ENCODE measurements at regions not wholly inside any gene's neighbourhood (a gene's known extent, or its start where the extent isn't known, plus 50 kb on each side); places are given as distances from the start of the nearest gene placed in this dataset.

- DNase-seq (no peak), ATAC-seq (ENCODE audit: poor library complexity) (no peak)
- Histone ChIP-seq H3K4me3 (ENCODE audit: low read length) (no peak overlapping the region), H3K36me3 (ENCODE audit: insufficient read depth, low read length) (no peaks in the 10 kb centered on the region), H3K27me3 (ENCODE audit: control insufficient read depth in 1 of 2, insufficient read depth in 2 of 2, low read length in 2 of 2) (no peaks in the 10 kb centered on the region), H3K27ac (ENCODE audit: low read depth in 1 of 2, low read length in 2 of 2) (no peak overlapping the region), H3K4me1 (ENCODE audit: insufficient read depth, low read length) (no peaks in the 10 kb centered on the region), H3K9me3 (ENCODE audit: control insufficient read depth in 1 of 2, insufficient read depth in 1 of 2, low read length in 2 of 2) (no peaks in the 10 kb centered on the region)
- no peaks in the 10 kb centered on the region for H3K4me1 Mint-ChIP-seq (ENCODE audit: low read depth)
- H3K4me3 Mint-ChIP-seq = no peak overlapping the region
- no peaks in the 10 kb centered on the region for H3K27me3 Mint-ChIP-seq
- no peaks in the 10 kb centered on the region for H3K36me3 Mint-ChIP-seq (ENCODE audit: low read depth)
- ChIA-PET POLR2A (no interaction called here), CTCF (no interaction called here)
- no peaks in the 10 kb centered on the region for H3K9me3 Mint-ChIP-seq
- TF ChIP-seq CTCF (IDR thresholded peaks at IDR 0.05) = no peak
- intact Hi-C loops (cut with DNase I, micrococcal nuclease) = no loop called here
- H3K27ac Mint-ChIP-seq = no peak overlapping the region
Measured at GRCh38 chr5:112018846-112019245, 261.9 kb upstream of the NREP start.

GRCh38 chr5:112016980-112017379, 260.0 kb upstream of the NREP start:
- no peaks in the 10 kb centered on the region for H3K4me1 Mint-ChIP-seq (ENCODE audit: low read depth)
- no peaks in the 10 kb centered on the region for H3K36me3 ChIP-seq (ENCODE audit: insufficient read depth, low read length)
- no peak overlapping the region for H3K27ac ChIP-seq (ENCODE audit: low read depth in 1 of 2, low read length in 2 of 2)
- ChIA-PET CTCF (no interaction called here), POLR2A (no interaction called here)
- intact Hi-C loops (cut with DNase I, micrococcal nuclease) = no loop called here
- H3K27me3 Mint-ChIP-seq = no peaks in the 10 kb centered on the region
- H3K4me1 ChIP-seq (ENCODE audit: insufficient read depth, low read length) = no peaks in the 10 kb centered on the region
- H3K36me3 Mint-ChIP-seq (ENCODE audit: low read depth) = no peaks in the 10 kb centered on the region
- H3K27ac Mint-ChIP-seq = no peak overlapping the region
- no peak for ATAC-seq (ENCODE audit: poor library complexity)
- H3K9me3 ChIP-seq (ENCODE audit: control insufficient read depth in 1 of 2, insufficient read depth in 1 of 2, low read length in 2 of 2) = no peaks in the 10 kb centered on the region
- H3K27me3 ChIP-seq (ENCODE audit: control insufficient read depth in 1 of 2, insufficient read depth in 2 of 2, low read length in 2 of 2) = no peaks in the 10 kb centered on the region
- no peak for DNase-seq
- H3K4me3 ChIP-seq (ENCODE audit: low read length) = no peak overlapping the region
- no peak for TF ChIP-seq CTCF (IDR thresholded peaks at IDR 0.05)
- no peaks in the 10 kb centered on the region for H3K9me3 Mint-ChIP-seq
- no peak overlapping the region for H3K4me3 Mint-ChIP-seq

GRCh38 chr5:112014783-112015395, 257.9 kb upstream of the NREP start:
- no peaks in the 10 kb centered on the region for H3K9me3 Mint-ChIP-seq
- no peaks in the 10 kb centered on the region for H3K4me1 ChIP-seq (ENCODE audit: insufficient read depth, low read length)
- CTCF ChIA-PET = no interaction called here
- H3K4me3 Mint-ChIP-seq = no peak overlapping the region
- DNase-seq = no peak
- ATAC-seq (ENCODE audit: poor library complexity) = no peak
- H3K36me3 ChIP-seq (ENCODE audit: insufficient read depth, low read length) = no peaks in the 10 kb centered on the region
- H3K27ac Mint-ChIP-seq = no peak overlapping the region
- no peaks in the 10 kb centered on the region for H3K36me3 Mint-ChIP-seq (ENCODE audit: low read depth)
- H3K27me3 ChIP-seq (ENCODE audit: control insufficient read depth in 1 of 2, insufficient read depth in 2 of 2, low read length in 2 of 2) = no peaks in the 10 kb centered on the region
- intact Hi-C loops (cut with DNase I, micrococcal nuclease) = no loop called here
- H3K4me1 Mint-ChIP-seq (ENCODE audit: low read depth) = no peaks in the 10 kb centered on the region
- H3K4me3 ChIP-seq (ENCODE audit: low read length) = no peak overlapping the region
- H3K27me3 Mint-ChIP-seq = no peaks in the 10 kb centered on the region
- POLR2A ChIA-PET = no interaction called here
- no peak overlapping the region for H3K27ac ChIP-seq (ENCODE audit: low read depth in 1 of 2, low read length in 2 of 2)
- no peaks in the 10 kb centered on the region for H3K9me3 ChIP-seq (ENCODE audit: control insufficient read depth in 1 of 2, insufficient read depth in 1 of 2, low read length in 2 of 2)
- TF ChIP-seq CTCF (IDR thresholded peaks at IDR 0.05) = no peak

Data from CD4-positive, alpha-beta T cell (primary cell).